K562 (cell line): ENCODE measurements at regions not wholly inside any gene's neighbourhood (a gene's known extent, or its start where the extent isn't known, plus 50 kb on each side); places are given as distances from the start of the nearest gene placed in this dataset.

Experiments
- ATAC-seq: fragments of 200-7000 bp; cut with Tn5 transposase; 3 replicates; pipeline ENCODE4 v1.9.1; 2020; ENCODE audit warnings: moderate library complexity
- BruUV-seq: library from RNA; stranded (reverse); fragments of 400-500 nt; replicated peaks from 2 replicates; lab custom pipeline; 2021; lab: Mats Ljungman, UMichigan
- CTCF ChIA-PET: fragments of 300-600 bp; formaldehyde crosslinking; extraction: SDS; loops from one replicate; lab custom pipeline; 2021; ENCODE audit warnings: low intra/inter-chr PET ratio; lab: Yijun Ruan, JAX
- POLR2A ChIA-PET: fragments of 300-600, 350-650 bp; sonication (Branson Sonifier 250); formaldehyde crosslinking; extraction: SDS; loops from one replicate; lab custom pipeline; 2021; ENCODE audit warnings: antibody characterized with exemption, inconsistent platforms; lab: Yijun Ruan, JAX
- DNase-seq, 4 experiments: peaks; one replicate each; pipeline versions ENCODE4 v3.0.0 to v3.0.0-alpha.2; 2011 to 2018; ENCODE audit warnings: low spot score in 3 of 4, mixed read lengths in 3 of 4; ENCODE audit errors: extremely low read depth in 1 of 4
- FAIRE-seq: peaks from 2 replicates; lab custom pipeline; 2011; peaks lifted over from hg19 to GRCh38; lab: Jason Lieb, UNC
- H2AFZ ChIP-seq: 2 replicates; pipeline ENCODE4 v1.6.0; 2011; ENCODE audit warnings: low read depth, low read length, control low read depth, inconsistent platforms
- H3K27ac ChIP-seq: fragments of 200-600 bp; 3 replicates; pipeline ENCODE4 v1.8.0; 2011; ENCODE audit warnings: low read depth, mild to moderate bottlenecking, control low read depth, inconsistent platforms, low read length, moderate library complexity, mixed read lengths; ENCODE audit errors: extremely low read depth
- H3K27me3 ChIP-seq, 2 experiments: fragments of 300-600 bp in 1 of 2; 2 replicates in 1 of 2; 3 replicates in 1 of 2; pipeline versions ENCODE4 v1.6.0 to v1.8.0; 2011; ENCODE audit warnings: inconsistent platforms in 2 of 2, low read length in 2 of 2, mild to moderate bottlenecking in 1 of 2, mixed read lengths in 1 of 2, moderate library complexity in 1 of 2; ENCODE audit not compliant: control insufficient read depth in 2 of 2, insufficient read depth in 2 of 2
- H3K36me3 ChIP-seq: fragments of 300-600 bp; 3 replicates; pipeline ENCODE4 v1.8.0; 2011; ENCODE audit warnings: mild to moderate bottlenecking, low read length, inconsistent platforms; ENCODE audit not compliant: control insufficient read depth, insufficient read depth
- H3K4me1 ChIP-seq, 2 experiments: fragments of 200-600 bp in 1 of 2; replicated peaks in 1 of 2; 2 replicates in 1 of 2; 3 replicates in 1 of 2; pipeline versions ENCODE4 v1.5.1 to v1.8.0; 2011; ENCODE audit warnings: inconsistent platforms in 2 of 2, low read length in 2 of 2, mild to moderate bottlenecking in 1 of 2, mixed read lengths in 1 of 2, moderate library complexity in 1 of 2; ENCODE audit not compliant: control insufficient read depth in 2 of 2, insufficient read depth in 2 of 2
- H3K4me2 ChIP-seq: 2 replicates; pipeline ENCODE4 v1.6.1; 2011; ENCODE audit warnings: low read length, control low read depth, inconsistent platforms, mixed read lengths; ENCODE audit not compliant: insufficient read depth
- H3K4me3 ChIP-seq: fragments of 200-600 bp; sonication (generic), shearing (Covaris generic); 2 replicates; pipeline ENCODE4 v1.5.1; 2016; ENCODE audit warnings: control low read depth, inconsistent platforms
- H3K79me2 ChIP-seq: fragments of 200-600 bp; 3 replicates; pipeline ENCODE4 v1.8.0; 2011; ENCODE audit warnings: low read length, inconsistent platforms; ENCODE audit not compliant: control insufficient read depth, insufficient read depth
- H3K9ac ChIP-seq, 2 experiments: 2 replicates each; pipeline versions ENCODE4 v1.6.0 to v1.6.1; 2011; ENCODE audit warnings: low read depth in 2 of 2, low read length in 2 of 2, control low read depth in 1 of 2, inconsistent platforms in 1 of 2, mild to moderate bottlenecking in 1 of 2, mixed read lengths in 1 of 2; ENCODE audit not compliant: insufficient read depth in 1 of 2
- H3K9me1 ChIP-seq: one replicate; pipeline ENCODE4 v1.6.0; 2011; ENCODE audit warnings: inconsistent platforms, mild to moderate bottlenecking, low read length, moderate library complexity; ENCODE audit not compliant: control insufficient read depth, insufficient read depth
- H3K9me3 ChIP-seq: replicated peaks from 2 replicates; pipeline ENCODE4 v1.5.1; 2011; ENCODE audit warnings: low read depth, low read length, inconsistent platforms; ENCODE audit not compliant: control insufficient read depth, insufficient read depth
- H4K20me1 ChIP-seq: replicated peaks from 2 replicates; pipeline ENCODE4 v1.6.1; 2011; ENCODE audit warnings: low read length, inconsistent platforms, mixed read lengths; ENCODE audit not compliant: control insufficient read depth, insufficient read depth
- BDP1 ChIP-seq: IDR thresholded peaks from 3 replicates; pipeline ENCODE4 v1.6.1; 2011; ENCODE audit not compliant: insufficient read length, insufficient read depth
- BRCA1 ChIP-seq, 2 experiments: fragments of 450-650 bp in 1 of 2; sonication (generic) in 1 of 2; formaldehyde crosslinking in 1 of 2; IDR thresholded peaks; 2 replicates each; pipeline versions ENCODE4 v1.5.0 to v1.6.1; 2017 to 2020; ENCODE audit warnings: mild to moderate bottlenecking in 1 of 2, missing genetic modification reagents in 1 of 2
- ETS2 ChIP-seq: IDR thresholded peaks from 2 replicates; pipeline ENCODE4 v1.6.1; 2016; ENCODE audit warnings: borderline replicate concordance, missing genetic modification characterization, mild to moderate bottlenecking, moderate library complexity, missing compliant biosample characterization; ENCODE audit not compliant: poor library complexity, severe bottlenecking
- FOS ChIP-seq: IDR thresholded peaks from 3 replicates; pipeline ENCODE4 v1.6.1; 2011; ENCODE audit not compliant: insufficient read length; ENCODE audit errors: extremely low read depth
- HOXB6 ChIP-seq: fragments of 250-450 bp; sonication (Bioruptor Pico); IDR thresholded peaks from 2 replicates; pipeline ENCODE4 v1.5.1; 2022; ENCODE audit warnings: mild to moderate bottlenecking, borderline replicate concordance
- LEF1 ChIP-seq: fragments of 450-650 bp; IDR thresholded peaks from 2 replicates; pipeline ENCODE4 v1.6.1; 2016; ENCODE audit warnings: mild to moderate bottlenecking
- NBN ChIP-seq: fragments of 450-650 bp; IDR thresholded peaks from 2 replicates; pipeline ENCODE4 v1.6.1; 2016; ENCODE audit warnings: low read depth, mild to moderate bottlenecking
- NFE2L1 ChIP-seq: fragments of 450-650 bp; IDR thresholded peaks from 2 replicates; pipeline ENCODE4 v1.6.1; 2016; ENCODE audit warnings: missing genetic modification characterization, low read depth, mild to moderate bottlenecking, missing compliant biosample characterization, moderate library complexity, borderline replicate concordance
- RBM14 ChIP-seq: fragments of 200-400 bp; formaldehyde crosslinking; IDR thresholded peaks from 2 replicates; pipeline ENCODE4 v1.6.1; 2018; ENCODE audit warnings: low read depth, mild to moderate bottlenecking, low read length, moderate library complexity, borderline replicate concordance; ENCODE audit not compliant: insufficient read depth
- RFX5 ChIP-seq: IDR thresholded peaks from 2 replicates; pipeline ENCODE4 v1.6.1; 2011; ENCODE audit warnings: low read depth, mild to moderate bottlenecking, improper control_type of control experiment, low read length
- SRSF1 ChIP-seq: fragments of 200-400 bp; formaldehyde crosslinking; IDR thresholded peaks from 2 replicates; pipeline ENCODE4 v1.6.1; 2017; ENCODE audit warnings: mild to moderate bottlenecking, low read depth, low read length, moderate library complexity
- TARDBP ChIP-seq: fragments of 450-650 bp; IDR thresholded peaks from 2 replicates; pipeline ENCODE4 v1.6.1; 2016
- TGIF2 ChIP-seq: sonication (generic); formaldehyde crosslinking; IDR thresholded peaks from 2 replicates; pipeline ENCODE4 v1.8.1; 2022; ENCODE audit warnings: mild to moderate bottlenecking, missing genetic modification reagents, moderate library complexity
- ZKSCAN3 ChIP-seq: fragments of 250-450 bp; sonication (Bioruptor Pico); IDR thresholded peaks from 2 replicates; pipeline ENCODE4 v1.4.0; 2020
- ZNF239 ChIP-seq: fragments of 250-450 bp; sonication (Bioruptor Pico); IDR thresholded peaks from 2 replicates; pipeline ENCODE4 v1.4.0; 2020; ENCODE audit warnings: mild to moderate bottlenecking
- ZNF253 ChIP-seq: fragments of 250-450 bp; sonication (Bioruptor Pico); conservative IDR thresholded peaks from 2 replicates; pipeline ENCODE4 v1.6.1; 2021; ENCODE audit warnings: mild to moderate bottlenecking
- ZNF668 ChIP-seq: fragments of 250-450 bp; sonication (Bioruptor Pico); IDR thresholded peaks from 2 replicates; pipeline ENCODE4 v1.8.0; 2022; ENCODE audit warnings: mild to moderate bottlenecking, inconsistent platforms
- WGBS: fragments of 100-300 bp; shearing (Covaris generic); methylation state at CpG from one replicate; pipeline ENCODE4 v1.1.6; 2016; ENCODE audit warnings: low coverage, mixed read lengths; ENCODE audit not compliant: insufficient coverage; ENCODE audit errors: missing lambda C conversion rate; 5-methylcytosine and 5-hydroxymethylcytosine counted together
- in situ Hi-C: fragments of 300-500 bp; cut with MboI; formaldehyde crosslinking; loops from 4 replicates; pipeline ENCODE4 v1.15.0; 2018; ENCODE audit warnings: inconsistent platforms, mixed read lengths
- intact Hi-C: fragments of 100-400 bp; cut with micrococcal nuclease; formaldehyde crosslinking; loops from 2 replicates; pipeline ENCODE4 v1.14.2; 2022
- TF ChIP-seq, protein P1 (sequence below): fragments of 450-650 bp; IDR thresholded peaks from 2 replicates; pipeline ENCODE4 v1.6.1; 2016; ENCODE audit warnings: mild to moderate bottlenecking
- TF ChIP-seq, protein P2 (sequence below): fragments of 450-650 bp; conservative IDR thresholded peaks from 2 replicates; pipeline ENCODE4 v1.6.1; 2016; ENCODE audit warnings: missing genetic modification characterization, low read depth, mild to moderate bottlenecking, control low read depth, missing compliant biosample characterization

DNA sequence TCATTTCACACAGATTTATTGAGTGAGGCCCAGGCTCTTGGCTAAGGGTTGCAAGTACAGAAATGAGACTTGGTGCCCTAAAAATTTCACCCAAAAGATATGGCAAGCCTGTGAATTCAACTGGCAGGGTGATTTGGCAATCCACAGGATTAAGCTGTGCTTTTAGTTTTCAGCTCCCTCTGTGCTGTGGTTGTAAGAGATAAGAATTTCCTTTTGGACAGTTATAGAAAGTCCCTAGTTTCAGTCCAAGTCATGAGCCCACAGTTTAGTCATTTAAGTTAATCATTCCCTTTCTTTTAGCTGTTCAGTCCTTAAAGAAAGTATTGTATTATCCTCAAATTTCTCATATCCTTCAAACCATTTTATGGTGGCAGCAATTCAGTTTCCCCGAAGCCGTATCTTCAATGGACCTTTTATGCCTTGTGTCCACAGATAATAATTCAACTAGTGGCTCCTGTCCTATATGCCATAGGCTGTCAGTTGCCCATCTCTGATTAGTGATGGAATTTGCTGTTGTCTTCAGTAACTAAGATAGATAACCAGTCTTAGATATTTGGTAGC is 73.4 kb upstream of the NAMPT start (continued):
- TF ChIP-seq LEF1 (peak; percentile 73), ZNF253 (no peak), BDP1 (no peak), ZKSCAN3 (CRISPR knock-in tag) (no peak), ZNF239 (CRISPR knock-in tag) (no peak), HOXB6 (CRISPR knock-in tag) (no peak), TARDBP (no peak), RBM14 (no peak), BRCA1 (IDR thresholded peaks at IDR 0.05) (no peak), BRCA1 (CRISPR knock-in tag; IDR thresholded peaks at IDR 0.05) (no peak)
- TF ChIP-seq, protein P1, sequence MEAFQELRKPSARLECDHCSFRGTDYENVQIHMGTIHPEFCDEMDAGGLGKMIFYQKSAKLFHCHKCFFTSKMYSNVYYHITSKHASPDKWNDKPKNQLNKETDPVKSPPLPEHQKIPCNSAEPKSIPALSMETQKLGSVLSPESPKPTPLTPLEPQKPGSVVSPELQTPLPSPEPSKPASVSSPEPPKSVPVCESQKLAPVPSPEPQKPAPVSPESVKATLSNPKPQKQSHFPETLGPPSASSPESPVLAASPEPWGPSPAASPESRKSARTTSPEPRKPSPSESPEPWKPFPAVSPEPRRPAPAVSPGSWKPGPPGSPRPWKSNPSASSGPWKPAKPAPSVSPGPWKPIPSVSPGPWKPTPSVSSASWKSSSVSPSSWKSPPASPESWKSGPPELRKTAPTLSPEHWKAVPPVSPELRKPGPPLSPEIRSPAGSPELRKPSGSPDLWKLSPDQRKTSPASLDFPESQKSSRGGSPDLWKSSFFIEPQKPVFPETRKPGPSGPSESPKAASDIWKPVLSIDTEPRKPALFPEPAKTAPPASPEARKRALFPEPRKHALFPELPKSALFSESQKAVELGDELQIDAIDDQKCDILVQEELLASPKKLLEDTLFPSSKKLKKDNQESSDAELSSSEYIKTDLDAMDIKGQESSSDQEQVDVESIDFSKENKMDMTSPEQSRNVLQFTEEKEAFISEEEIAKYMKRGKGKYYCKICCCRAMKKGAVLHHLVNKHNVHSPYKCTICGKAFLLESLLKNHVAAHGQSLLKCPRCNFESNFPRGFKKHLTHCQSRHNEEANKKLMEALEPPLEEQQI: peak; percentile 63; the same call in 1 of the 2 replicates
- TF ChIP-seq, all 486 proteins: peak for 66

DNA sequence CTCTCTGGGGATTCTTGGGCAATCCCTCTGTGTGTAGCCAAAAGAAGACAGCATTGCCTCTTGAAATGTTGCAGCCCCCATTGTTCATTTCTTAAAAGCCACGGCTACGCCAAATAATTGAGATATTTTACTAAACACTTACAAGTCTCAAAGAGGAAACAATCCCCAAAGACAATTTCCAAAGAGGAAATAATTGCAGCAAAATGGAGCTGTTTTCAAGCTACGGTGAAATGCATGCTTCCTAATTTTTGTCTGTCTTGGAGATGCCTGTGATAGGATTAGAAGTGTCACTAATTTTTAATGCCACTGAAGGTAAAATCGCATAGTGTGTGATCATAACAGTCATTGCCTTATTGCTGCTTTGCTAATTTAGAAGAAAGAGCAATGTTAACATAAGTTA is 72.9 kb upstream of the NAMPT start:
- Histone ChIP-seq H3K79me2 (no peaks in the 10 kb centered on the region), H3K36me3 (no peaks in the 10 kb centered on the region), H3K9me3 (no peaks in the 10 kb centered on the region), H3K27me3 (no peaks in the 10 kb centered on the region), H3K9ac (no peak overlapping the region), H3K27ac (no peak overlapping the region; the same call in 2 of the 3 replicates), H3K4me1 (peaks cover 0 to 18% of the 10 kb centered on the region in 2 experiments; a peak in 3 of 5 replicates), H3K9me1 (no peaks in the 10 kb centered on the region), H4K20me1 (no peaks in the 10 kb centered on the region), H3K4me3 (no peak overlapping the region), H2AFZ (peak overlapping the region; percentile 3; the same call in 1 of the 2 replicates), H3K4me2 (no peak overlapping the region; the same call in 1 of the 2 replicates)
- intact Hi-C loops: no loop called here
- no TSS peak for BruUV-seq
- FAIRE-seq (no peak), ATAC-seq (no peak), DNase-seq (no peak)
- POLR2A ChIA-PET: interaction anchor here (0.8 to 2.0 kb wide), 4 partner anchors 8 to 179 kb away, joined by 3 to 7 read pairs (median 4); no protein-coding TSS in a partner anchor
- WGBS: 54% methylated on average over 4 of the region's 4 CpGs
- in situ Hi-C loops: no loop called here
- CTCF ChIA-PET: no interaction called here
- TF ChIP-seq SRSF1: no peak
- TF ChIP-seq NBN: no peak
- TF ChIP-seq NFE2L1 (tag): no peak
- TF ChIP-seq, protein P2, sequence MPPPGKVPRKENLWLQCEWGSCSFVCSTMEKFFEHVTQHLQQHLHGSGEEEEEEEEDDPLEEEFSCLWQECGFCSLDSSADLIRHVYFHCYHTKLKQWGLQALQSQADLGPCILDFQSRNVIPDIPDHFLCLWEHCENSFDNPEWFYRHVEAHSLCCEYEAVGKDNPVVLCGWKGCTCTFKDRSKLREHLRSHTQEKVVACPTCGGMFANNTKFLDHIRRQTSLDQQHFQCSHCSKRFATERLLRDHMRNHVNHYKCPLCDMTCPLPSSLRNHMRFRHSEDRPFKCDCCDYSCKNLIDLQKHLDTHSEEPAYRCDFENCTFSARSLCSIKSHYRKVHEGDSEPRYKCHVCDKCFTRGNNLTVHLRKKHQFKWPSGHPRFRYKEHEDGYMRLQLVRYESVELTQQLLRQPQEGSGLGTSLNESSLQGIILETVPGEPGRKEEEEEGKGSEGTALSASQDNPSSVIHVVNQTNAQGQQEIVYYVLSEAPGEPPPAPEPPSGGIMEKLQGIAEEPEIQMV (tag): no peak
- TF ChIP-seq ZNF668 (CRISPR knock-in tag): no peak
- no peak for TF ChIP-seq TGIF2 (CRISPR knock-in tag)
- no peak for TF ChIP-seq RFX5
- TF ChIP-seq ETS2: no peak
- no peak for TF ChIP-seq FOS
